Bone marrow (tissue), 2 donors: ENCODE measurements at regions not wholly inside any gene's neighbourhood (a gene's known extent, or its start where the extent isn't known, plus 50 kb on each side); places are given as distances from the start of the nearest gene placed in this dataset.

Source experiments
- DNase-seq, 2 donors: peaks; one replicate each; lab custom pipeline; 2025; lab: John Stamatoyannopoulos, UW

DNA sequence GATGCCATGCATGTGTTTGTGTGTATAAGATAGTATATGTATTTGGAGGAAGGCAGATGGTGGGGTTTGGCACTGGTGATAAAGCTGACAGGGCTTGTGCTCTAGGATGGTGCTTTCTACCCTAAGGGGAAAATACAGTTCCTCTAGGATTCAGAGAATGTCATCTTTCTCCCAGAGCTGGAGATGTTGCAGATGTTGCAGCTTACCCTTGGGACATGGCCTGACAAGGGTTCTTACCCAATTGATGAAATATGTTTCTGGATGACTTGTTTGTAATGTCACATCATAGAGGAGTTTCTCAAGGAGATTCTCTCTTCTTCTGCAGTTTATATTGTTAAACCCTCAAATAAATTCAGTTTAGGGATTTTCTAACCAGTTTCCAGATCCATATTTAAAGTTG, 52.5 kb upstream of the PITX2 start:
- no peak for DNase-seq

DNA sequence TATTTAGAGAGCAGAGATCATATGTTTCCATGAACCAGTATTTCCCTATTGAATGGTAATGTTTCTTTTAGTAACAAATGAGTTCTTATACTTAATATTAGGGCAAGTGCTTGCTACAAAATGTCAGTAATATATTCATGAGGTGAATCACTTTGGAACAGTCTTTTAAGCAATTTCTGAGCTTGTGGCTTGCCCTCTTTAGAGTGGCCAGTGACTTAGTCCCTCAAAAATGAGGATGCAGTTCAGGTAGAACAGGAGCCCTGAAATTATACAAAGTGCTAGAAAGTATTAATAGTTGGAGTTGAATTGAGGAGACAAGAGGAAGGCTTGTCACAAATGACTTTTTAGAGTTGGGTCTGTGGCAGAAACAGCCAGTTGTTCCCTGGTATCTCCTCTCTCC, 53.4 kb upstream of the PITX2 start:
- DNase-seq, result no peak

DNA sequence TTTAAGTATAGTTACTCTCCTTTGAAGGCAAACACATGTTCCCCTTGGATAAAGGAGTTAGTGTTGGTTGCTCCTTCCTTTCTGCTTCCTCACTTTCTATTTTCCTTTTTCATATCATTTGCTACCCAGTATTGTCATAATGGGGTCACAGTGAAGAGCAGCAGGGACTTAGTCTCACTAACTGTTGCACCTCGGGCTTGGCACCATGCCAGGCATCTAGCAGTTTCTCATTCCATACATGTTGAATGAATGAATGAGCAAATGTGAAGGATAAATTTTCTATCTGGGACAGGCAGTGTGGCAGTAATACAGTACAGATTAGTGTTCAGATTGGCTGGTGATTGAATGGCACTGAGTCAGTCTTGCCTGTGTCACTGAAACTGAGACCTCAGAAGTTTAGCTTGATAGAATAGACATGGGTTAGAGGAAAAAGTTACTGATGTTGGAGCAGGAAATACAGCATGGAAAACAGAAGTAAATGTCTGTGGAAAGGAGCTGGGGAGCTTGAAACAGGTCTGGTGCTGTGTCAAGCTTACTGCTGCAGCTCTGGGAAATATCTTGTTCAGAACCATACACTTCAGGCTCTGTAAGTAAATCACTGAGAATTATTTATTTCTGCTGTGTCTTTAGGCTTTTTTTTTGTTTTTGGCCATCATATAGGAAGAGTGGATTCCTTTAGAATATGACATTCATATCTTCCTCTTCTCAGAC, 55.8 kb upstream of the PITX2 start:
- no peak for DNase-seq

DNA sequence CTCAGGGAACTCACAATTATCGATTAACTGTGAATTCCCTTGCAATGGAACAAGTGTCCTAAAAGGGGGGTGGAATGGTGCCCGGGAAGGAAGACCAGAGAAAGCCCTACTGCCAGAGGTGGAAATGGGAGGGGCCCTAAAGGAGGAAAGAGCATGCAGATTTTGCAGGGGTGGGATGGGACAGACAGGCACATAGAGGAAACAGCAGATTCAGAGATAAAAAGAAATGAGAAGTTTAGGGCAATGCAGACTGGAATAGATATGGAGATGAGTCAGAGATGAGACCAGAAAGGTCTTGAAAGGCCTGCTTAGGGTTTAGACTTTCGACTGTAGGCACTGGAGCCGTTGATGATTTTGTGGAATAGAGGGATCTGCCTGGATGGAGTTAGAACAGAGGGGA, 57.4 kb upstream of the PITX2 start:
- no peak for DNase-seq

DNA sequence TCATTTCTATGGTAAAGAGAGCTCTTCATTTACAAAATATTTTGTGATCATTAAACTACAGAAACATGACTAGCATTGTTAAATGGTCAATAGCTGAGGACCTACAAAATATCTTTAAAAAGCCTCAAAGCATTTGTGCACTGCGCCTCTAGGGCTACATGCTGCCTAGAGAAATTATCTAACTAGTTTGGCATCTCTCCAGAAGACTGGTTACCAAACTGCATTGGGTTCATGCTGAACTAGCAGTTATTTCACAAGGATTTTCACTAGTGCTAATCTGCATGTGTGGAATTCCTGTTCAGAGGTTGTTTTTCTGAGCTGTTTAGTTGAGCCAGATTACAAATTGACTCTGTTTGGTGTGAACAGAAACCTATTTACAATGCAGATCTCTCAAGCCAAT, 58.5 kb upstream of the PITX2 start:
- no peak for DNase-seq

DNA sequence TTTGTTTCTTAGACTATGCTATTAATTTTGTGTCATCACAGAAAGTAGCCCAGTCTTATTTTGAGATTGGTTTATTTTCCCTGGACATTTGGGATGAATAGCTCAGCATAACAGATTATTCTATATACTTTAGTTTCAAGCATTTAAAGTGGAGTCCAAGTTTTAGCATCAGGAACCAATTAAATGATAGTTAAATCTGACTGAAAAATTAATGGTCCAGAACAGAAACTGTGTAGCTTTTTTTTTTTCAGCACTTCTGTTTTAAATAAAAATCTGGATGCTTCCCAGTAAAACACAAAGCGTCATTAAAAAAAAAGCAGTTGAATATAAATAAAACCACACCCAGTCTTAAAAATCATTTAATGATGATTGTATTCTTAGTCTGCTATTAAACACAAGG, 59.4 kb upstream of the PITX2 start:
- no peak for DNase-seq

DNA sequence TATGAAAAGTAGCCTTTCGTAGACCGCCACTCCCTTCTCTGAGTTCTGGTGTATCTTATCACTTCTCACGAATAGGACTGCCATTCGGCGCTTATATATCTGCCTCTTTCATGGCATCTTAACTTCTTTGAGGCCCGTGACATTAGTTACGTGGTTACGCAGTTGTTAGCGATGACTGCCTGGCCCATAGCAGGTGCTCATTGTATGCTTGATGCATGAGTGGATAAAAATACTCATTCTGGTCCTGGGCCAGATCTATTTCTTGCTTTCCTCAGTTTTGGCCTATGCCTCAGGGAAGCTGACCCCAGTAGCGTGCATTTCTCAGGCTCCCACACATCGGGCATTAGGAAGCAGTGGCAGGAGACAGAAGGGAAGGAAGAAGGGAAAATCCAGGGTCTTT, 60.7 kb upstream of the PITX2 start:
- no peak for DNase-seq

DNA sequence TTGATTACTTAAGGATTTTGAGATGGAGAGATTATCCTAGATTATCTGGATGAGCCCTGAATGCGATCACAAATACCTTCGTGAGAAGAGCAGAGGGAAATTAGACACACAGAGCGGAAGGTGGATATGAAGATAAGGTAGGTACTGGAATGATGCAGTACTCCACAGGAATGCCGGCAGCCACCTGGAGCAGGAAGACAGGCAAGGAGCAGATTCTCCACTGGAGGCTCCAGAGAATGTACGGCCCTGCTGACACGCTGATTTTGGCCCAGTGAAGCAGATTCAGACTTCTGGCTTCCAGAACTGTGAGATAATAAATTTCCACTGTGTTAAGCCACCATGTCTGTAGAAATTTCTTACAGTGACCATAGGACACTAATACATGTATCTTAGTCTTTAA, 79.4 kb upstream of the PITX2 start:
- DNase-seq, result no peak

DNA sequence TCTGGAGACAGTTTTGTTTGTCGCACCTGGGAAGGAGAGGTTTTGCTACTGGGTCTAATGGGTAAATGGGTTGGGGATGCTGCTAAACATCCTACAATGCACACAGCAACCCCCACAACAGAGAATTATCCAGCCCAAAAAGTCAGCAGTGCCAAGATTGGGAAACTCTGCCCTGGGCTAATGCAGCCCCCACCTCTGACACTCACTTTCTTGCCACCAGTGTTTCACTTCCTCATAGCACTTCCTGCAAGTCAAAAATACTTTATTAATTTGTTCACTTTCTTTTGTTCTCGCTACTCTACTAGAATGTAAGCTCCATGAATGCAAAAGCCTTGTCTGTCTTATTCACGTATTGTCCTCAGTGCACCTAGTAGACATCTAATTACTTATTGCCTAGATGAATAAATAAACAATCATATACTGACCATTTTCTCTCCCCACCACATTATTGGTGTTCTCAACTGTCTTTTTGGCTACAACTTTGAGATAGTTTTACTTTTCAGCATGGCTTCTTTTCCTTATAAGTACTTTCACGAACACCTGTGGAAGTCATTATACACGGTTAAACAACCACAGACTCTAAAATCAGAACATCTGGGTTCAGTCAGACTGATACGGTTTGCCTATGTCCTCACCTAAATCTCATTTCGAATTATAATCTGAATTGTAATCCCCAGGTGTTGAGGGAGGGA, 82.0 kb upstream of the PITX2 start:
- DNase-seq, result no peak

DNA sequence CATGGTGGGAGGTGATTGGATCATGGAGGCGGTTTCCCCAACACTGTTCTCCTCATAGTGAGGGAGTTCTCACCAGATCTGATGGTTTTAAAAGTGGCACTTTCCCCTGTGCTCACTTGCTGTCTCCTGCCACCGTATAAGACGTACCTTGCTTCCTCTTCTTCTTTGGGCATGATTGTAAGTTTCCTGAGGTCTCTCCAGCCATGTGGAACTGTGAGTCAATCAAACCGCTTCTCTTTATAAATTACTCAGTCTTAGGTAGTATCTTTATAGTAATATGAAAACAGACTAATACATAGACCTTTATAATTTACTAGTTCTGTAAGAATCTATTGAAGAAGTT, 82.5 kb upstream of the PITX2 start:
- no peak for DNase-seq

DNA sequence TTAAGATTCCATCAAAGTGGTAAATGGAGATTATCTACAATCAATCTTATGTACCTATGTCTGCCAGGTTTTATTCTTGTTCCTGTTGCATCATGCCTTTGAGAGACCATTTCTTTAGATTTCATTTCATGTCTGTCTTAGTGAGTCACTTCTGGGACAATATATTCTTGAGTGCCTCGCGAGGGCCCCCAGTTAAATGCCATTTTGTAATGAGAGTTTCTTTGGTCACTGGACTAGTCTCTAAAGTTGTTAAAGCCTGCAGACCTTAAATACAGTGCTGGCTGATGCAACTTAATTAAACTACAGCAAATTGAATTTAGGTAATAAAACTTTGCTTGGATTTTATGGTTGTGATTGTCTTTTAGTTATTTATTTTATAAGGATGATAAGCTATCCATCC, 87.2 kb upstream of the PITX2 start:
- DNase-seq, result no peak

DNA sequence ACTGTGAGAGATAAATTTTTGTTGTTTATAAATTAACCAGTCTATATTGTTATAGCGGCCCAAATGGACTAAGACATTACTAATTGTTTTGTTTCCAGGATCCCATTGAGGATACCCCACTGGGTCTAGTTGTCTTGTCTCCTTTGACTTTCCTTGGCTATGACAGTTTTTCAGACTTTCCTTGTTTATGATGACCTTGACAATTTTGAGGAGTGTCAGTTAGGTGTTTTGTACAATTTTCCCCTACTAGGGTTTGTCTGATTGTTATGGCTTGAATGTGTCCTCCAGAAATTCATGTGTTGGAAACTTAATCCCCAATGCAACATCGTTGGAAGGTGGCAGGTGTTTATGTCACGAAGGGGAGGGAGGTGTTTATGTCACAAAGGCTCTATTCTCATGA, 89.6 kb upstream of the PITX2 start:
- no peak for DNase-seq

DNA sequence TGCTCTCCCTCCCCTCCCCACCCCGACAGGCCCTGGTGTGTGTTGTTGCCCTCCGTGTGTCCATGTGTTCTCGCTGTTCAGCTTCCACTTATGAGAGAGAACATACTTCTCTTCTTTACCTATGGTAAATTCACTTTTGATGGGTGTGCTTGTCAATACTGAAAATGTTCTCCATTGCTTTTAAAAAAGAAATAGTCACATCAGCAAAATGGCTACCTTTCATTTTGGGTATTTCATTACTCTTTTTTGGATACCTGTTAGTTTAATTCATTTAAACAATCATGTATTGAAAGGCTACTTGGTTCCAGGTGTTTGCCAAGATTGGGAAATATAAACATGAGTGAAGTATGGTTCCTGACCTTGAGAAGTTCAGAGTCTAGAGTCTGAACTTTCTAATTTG, 107.4 kb upstream of the PITX2 start:
- no peak for DNase-seq

DNA sequence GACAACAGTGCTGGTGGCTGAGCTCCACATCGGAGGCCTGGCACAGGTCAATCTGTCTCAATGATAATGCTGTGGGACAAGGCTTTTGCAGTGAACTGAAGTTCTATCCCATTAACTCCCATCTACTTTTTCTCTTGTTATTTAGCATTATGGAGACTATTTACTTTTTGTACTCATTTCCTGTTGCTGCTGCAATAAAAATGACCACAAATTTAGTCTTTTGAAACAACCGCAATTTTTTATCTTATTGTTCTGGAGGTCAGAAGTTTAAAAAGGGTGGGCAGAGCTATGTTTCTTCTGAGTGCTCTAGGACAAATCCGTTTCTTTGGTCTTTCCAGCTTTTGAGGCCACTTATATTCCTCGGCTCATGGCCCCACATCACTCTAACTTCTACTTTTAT, 111.0 kb upstream of the PITX2 start:
- no peak for DNase-seq

DNA sequence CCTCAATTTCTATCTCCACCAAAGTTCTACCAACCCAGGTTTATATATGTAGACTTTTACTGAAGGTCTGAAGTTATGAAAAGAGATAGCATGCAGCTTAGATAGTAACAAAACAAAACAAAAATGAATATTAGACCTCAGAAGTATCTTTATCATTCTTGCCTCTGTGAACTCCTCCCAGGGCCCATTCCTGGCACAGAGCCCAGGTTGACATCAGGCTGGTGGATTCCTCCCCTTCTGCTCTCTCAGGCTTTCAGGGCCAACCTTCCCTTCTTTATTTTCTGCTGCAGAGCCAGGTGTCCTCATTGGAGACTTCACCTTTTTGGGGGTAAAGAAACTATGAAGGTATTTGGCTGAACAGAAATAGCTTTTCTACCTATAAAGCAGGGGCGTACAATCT, 112.8 kb upstream of the PITX2 start:
- no peak for DNase-seq

DNA sequence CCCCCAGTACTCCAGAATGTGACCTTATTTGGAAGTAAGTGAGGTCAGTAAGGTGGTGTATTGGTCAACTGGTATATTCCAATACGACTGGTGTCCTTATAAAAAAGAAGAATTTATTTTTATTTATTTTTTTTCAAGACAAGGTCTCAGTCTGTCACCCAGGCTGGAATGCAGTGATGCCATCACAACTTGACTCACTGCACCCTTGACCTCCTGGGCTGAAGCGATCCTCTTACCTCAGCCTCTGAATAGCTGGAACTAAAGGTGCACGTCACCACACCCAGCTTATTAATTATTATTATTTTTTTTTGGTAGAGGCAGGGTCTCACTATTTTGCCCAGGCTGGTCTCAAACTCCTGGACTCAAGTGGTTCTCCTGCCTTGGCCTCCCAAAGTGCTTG, 115.1 kb upstream of the PITX2 start:
- DNase-seq, result no peak

DNA sequence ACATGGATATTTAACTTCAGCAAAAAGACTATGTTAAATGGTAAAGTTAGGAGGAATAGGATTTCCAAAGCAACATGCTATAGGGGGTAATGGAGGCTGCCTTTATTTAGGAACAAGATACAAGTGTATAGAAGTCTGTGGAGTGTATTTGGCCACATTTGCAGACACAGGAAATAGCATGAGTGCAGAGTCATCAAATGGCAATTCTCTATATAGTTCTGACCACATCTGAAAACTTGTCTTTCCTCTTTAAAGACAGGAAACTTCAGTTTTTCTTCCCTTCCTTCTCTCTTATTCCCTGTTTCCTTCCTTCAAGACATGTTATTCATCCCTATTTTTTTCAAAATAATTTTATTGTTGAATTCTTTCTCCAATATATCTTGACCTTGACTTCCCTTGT, 119.3 kb upstream of the PITX2 start:
- DNase-seq, result no peak

DNA sequence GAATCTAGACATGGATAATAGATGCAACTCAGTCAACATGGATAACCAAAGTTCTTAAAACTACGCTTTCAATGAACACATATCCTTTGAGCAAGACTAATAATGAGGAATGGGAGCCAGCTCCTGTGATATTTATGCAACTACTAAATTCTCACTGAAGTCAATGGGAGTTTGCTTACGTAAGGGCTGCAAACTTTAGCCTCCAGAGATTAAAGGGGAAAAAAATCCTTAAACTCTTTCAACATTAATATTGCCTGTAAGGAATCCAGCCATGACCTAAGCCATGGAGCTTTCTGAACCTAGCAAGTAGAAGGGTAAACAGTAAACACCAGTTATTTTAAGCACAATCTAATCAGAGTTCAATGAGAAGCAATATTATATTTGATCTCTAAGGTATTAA, 125.2 kb upstream of the PITX2 start:
- DNase-seq, result no peak

DNA sequence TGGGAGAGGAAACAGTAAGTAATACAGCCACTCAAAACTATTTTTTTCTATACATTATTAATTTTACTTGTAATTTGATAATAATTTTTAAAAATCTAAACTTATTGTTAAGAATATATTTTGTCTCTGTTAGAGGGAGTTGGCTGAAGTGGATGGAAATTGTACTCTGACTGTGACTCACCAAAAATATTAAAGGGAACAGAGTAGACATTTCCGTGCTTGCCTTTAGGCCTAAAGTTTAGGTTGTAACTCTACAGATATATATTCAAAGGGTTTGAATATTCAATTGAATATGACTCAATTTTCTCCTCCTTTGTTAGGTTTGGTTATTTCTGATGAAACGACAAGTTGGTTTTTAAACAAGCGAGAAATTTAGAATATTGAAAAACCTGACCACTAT, 128.3 kb upstream of the PITX2 start:
- DNase-seq, result no peak

DNA sequence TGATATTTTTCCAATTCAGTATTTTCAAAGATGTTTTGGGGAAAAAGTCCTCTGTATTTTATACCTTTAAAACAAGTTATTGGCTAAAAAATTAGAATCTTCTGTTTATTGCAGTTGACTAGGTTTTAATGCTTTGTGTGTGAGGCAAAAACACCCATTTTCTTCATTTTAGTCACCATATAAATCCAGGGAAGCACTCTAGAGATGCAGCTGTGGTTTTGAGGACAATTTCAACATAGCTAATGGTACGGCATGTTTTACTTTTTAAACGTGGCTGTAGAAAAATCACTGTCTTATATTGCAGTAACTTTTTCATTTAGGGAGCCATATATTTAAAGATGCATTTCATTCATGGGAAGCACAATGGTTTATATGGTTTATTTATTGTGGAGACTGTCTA, 129.1 kb upstream of the PITX2 start:
- DNase-seq, result no peak

DNA sequence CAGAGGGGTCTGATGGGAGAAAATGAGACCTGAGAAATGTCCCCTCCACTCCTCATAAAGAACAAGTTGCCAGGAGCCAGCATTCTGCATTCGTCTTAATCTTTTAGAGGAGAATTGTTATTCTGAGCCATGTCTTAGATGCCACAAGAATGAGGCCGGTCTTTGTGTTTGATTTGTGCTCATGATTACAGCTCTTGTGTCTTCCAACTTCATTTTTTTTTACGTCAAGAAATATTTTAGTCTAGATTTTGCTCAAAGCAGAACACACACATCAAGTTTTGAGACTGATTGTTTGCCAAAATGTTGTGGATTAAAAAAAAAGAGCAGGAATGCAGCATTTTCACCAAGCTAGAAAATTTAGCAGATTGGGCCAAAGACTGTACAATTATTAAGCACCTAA, 130.6 kb upstream of the PITX2 start:
- DNase-seq, result no peak

DNA sequence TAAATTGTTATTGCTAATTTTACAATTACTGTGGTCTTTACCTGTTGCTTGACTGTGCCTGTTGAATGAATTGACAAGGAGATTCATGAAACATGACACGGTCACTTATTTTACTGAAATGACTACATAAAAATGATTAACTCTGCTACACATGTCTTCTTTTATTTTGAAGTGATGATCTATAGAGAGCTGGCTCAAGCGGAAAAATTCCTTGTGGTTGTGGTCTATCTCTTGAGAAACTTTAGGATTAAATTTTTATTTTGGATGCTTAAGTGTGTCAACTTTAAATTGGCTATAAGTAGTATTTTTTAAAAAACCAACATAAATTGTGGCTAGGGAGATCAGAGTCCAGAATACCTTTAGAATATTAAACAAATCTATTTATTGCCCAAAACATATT, 131.8 kb upstream of the PITX2 start:
- DNase-seq, result no peak

DNA sequence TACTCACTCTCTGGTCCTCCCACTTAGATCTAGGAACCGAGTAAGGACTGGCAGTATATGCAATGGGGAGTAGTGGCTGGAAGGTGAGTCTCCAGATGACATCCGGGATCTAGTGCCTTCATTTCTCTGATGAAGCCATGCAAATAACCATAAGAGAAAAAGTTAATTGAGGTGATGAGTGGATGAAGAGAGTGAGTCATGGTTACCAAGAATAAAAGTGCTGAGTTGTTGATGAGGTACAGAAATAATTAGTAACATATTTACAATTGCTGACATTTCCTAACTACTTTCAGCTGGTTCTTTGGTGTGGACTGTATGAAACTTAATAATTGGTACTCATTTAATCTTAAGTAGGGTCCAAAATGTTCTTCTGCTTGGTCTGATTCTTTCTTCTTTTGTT, 146.7 kb upstream of the PITX2 start:
- no peak for DNase-seq

DNA sequence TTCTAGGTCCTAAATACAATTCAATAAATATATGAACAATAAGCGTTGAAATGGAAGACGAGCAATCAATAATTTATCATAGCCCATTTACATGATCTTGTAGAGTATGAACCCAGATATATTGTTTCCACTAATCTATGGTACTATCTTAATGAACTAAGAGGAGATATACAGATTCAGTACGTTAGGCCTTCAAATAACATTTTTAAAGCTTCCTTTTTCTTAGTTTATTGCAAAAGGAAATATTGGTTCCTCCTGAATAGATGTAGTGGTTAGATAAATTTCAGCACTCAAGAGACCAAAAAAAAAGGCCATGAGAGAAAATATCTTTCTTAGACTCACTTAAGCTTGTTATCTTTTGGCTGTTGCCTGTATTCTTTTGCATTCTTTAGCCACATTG, 147.5 kb upstream of the PITX2 start:
- no peak for DNase-seq
